GM21515 (cell line): ENCODE measurements at regions not wholly inside any gene's neighbourhood (a gene's known extent, or its start where the extent isn't known, plus 50 kb on each side); places are given as distances from the start of the nearest gene placed in this dataset.

Experiments used
- ATAC-seq: cut with Tn5 transposase; IDR thresholded peaks from one replicate; pipeline ENCODE4 v1.9.1; 2021; ENCODE audit not compliant: unreplicated experiment

DNA sequence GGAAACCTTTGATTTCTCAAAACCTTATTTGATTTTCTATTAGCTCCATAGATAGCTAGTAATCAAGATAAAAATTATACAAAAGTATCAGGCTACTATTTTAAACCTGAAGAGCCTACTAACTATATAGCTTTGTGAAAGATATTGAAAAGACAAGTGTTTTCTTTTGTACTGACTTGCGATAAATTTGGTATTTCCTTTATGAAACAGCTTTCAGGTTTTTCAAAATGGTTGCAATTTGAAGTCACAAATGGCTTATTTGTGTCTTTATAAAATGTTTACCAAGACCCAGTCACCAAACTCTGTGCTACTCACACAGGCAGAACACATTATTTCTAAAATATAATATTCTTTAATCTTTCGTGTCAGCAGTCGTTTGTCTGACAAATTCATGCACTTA, 167.5 kb upstream of the ALCAM start:
- ATAC-seq, result no peak

DNA sequence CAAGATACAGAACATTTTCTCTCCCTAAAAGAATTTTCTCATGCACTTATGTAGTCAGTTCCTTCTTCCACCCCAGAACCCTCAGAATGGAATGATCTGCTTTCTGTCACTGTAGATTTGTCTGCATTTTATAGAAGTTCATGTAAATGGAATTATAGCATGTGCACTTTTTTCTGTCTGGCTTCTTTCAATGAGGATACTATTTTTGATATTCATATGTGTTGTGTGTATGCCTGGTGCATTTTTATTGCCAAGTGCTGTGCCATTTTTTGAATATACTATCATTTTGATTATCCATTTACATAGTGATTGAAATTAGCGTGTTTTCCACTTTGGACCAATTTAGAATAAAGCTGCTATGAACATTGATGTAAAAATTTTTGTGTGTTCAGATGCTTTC, 156.6 kb upstream of the ALCAM start:
- no peak for ATAC-seq

DNA sequence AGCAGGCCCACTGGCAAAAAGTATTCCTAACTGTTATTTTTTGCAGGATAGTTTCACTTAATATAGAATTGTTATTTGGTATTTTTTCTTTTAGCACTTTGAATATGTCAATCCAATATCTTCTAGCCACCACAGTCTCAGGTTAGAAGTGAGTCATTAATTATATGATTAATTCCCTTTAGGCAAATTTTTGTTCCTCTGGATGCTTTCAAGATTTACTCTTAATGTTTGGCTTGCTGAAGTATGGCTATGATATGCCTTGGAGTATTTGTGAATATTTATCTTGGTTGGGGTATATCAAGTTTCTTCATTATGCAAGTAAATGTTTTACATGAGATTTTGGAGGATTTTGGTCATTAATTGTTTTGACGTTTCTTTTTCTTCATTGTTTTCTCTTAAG, 152.1 kb upstream of the ALCAM start:
- no peak for ATAC-seq

DNA sequence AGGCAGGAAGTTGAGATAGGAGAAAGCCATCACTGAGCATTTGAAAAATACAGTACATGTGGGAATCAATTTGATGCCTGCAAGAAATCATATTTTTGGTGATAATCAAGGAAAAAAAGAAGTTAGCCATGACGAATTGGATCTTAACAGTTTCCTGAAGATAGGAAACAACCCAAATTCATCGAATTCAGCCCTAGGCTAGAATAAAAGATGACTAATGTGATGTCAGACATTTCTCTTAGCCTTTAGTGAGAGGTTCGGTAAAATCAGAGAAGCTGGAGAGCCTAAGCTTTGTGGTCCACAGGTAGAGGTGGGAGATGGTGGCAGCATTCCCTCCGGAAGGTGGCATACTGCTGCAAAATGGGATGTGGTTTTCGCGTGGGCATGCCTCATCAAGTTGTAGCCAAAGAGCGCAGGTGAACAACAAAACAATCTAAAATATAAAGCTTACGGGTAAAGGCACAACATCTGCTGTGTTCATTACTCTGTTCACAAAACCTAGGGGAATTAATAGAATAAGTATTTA, 144.1 kb upstream of the ALCAM start:
- ATAC-seq, result no peak

DNA sequence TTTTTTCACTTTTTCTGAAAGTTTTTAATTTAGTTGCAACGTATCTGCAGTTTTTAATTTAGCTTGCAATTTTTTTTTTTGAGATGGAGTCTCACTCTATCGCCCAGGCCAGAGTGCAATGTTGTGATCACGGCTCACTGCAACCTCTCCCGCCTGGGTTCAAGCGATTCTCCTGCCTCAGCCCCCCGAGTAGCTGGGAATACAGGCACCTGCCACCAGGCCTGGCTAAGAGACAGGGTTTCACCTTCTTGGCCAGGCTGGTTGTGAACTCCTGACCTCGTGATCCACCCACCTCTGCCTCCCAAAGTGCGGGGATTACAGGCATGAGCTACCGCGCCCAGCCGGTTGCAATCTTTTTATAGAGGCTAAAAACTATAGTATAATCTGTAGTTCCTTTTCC, 142.9 kb upstream of the ALCAM start:
- no peak for ATAC-seq

DNA sequence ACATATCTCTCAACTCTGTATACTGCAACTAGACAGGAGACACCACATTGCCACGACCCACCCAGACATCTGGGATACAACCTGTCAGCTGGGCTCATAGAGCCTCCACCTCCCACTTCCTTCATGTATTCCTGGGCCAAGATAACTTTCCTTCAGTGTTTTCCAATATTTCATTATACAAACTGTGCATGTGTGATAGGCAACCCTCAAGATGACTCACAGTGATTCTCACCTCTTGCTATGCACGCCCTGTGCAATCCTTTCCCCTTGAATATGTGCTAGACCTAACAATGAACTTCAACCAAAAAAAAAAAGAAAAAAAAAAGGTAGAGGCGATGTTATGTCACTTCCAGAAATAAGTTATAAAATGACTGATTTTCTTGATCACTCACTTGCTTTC, 138.0 kb upstream of the ALCAM start:
- ATAC-seq, result no peak

DNA sequence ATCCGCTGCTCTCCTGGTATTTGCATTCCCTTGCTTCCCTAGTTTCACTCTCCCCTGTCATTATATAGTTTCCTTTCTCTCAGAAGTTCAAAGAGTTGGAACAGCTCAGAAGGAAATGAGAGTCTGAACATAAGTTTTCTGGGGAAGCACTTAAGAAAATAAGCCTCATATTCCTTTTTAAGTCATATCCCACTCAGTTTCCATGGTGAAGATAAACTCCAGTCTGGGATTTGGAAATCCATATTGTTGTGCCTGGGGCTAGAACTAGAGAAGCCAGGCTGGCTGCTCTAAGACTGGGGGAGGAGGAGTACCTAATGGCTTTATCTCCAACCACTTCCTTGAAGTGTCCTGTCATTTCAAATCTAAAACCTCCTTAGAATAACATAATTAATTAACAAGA, 134.2 kb upstream of the ALCAM start:
- ATAC-seq, result no peak

DNA sequence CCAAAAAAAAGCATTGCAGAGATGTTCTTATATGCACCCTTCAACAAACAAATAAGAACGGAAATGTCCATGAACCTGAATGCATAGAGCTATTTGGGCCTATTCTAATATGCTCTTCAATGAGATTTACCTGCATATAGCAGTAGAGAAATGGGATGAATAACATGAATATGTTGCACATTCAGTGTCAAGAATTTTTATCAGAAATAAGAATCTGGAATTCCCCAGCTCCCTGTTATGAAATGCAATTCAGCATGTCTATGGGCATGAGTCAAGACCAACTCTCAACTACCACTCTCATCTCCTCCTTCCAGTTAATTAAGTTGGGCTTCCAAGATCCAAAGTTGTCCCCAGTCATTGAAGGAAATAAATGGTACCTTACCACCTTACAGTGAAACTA, 133.7 kb upstream of the ALCAM start:
- no peak for ATAC-seq

DNA sequence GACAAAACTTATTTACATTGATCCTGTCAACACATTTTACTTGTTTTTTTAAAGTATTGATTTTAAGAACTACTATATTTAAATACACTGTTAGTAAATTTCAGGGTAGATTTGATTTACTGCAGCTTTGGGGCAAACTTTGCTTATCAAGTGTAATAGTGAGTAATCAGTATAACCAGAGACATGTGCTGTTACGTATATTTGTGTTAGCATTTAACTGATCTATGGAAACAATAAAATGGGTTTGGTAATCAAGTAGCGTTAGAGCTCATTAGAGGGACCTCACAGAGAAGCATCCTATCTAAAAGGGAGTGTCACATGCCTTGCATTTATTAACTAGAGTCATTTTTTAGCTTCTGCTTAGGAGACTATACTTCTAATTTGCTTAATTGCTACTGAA, 131.5 kb upstream of the ALCAM start:
- ATAC-seq, result no peak

DNA sequence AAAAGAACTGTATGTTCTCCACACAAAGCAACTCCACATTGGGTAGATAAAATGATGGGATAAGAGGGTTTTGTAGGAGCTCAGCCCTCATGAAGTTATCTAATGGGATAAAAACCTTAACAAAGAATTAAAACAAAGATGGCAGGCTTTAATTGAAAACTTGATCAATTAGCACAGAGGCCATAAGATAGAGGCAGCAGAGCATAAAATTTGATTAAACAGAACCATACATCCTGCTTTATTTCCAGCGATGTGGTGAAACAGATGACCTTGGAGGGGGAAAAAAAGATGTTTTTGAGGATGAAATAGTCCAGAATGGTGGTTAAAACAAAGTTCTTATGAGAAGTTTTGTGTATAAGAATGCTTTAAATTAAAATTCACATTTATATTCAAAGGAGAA, 130.9 kb upstream of the ALCAM start:
- no peak for ATAC-seq

DNA sequence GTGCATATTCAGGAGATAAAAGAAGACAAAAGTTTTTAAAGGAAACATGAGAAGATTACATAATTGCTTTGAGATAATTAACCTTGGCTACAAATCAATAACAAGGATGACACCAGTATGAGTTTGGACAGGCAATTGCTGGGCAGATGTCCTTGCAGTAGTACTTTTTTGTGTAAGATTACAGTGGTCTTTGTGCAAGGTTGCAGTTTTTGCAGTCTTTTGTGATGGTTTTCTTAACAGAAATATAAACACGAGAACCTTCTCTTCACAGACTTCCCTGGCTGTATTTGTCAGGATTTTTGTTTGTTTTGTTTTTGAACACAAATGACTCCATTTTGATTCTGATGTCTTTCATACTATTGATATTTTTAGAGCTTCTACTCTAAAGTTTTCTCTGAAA, 128.3 kb upstream of the ALCAM start:
- ATAC-seq, result no peak

DNA sequence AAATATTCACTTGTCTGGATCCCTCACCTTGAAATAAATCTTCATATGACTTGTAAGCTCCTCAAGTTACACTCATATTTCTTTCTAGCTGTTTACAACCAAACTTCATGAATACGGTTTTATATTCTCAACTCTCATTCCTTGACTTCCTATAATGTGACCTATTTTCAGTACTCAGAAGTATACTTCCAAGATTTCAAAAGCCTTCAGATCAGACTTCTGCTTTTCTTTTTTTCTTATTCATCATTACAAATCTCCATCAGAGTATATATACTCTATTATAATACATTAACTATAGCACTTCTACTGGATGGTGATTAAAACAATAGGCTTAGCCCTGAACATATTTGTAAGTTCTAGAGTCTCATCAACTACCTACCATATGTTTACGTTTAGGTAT, 123.6 kb upstream of the ALCAM start:
- ATAC-seq, result no peak

DNA sequence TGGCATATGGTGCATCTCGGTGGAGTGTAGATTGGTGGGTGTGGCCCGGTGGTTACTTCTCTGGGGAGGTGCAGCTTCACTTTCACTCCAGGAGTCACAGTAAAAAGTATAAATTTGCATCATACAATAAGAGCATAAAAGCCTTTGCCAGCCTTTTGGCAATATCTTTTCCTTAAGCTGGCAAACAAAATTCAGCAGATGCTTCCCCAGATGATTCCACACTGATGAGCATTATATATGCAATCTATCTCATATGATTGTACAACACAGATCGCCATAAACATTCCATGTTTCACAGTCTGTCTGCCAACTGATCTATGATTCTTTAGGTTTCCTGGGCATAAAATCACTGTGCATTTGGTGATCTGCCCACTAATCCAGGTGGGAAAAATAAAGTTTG, 120.2 kb upstream of the ALCAM start:
- no peak for ATAC-seq

DNA sequence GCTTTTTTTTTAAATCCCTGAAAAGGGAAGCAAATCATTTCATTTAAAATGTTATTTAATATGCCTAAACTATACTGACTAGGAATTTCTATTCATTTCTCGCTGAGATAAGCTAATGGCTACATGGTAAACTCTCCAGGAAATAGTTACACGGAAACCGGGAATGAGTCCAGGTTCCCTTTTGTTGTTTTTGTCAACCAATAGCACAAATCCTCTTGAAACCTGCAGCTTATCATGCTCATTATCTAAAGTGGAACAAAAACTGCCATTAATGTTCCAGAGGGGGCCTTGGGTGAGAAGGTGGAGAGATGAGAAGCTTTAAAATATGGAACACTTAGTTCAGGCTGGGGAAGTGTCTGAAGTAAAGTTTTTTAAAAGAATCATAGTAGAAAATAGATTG, 113.5 kb upstream of the ALCAM start:
- ATAC-seq, result no peak

DNA sequence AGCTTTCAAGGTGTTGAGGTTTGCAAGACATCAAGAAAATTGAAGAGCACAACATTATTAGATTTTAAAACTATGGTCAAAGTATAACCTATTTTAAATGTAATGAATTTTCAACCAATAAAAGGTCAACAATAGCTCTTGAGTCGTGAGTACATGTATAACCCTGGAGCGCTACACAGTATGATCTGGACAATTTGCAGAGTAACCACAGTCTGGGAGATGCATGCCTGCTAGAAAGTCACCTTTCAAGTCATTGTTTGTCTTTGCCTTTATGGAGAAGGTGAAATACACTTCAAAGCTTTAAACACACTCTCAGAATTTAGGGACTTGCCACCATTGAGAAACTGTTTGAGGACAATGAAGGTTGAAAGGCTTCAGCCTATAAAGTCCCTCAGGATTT, 112.6 kb upstream of the ALCAM start:
- ATAC-seq, result no peak

DNA sequence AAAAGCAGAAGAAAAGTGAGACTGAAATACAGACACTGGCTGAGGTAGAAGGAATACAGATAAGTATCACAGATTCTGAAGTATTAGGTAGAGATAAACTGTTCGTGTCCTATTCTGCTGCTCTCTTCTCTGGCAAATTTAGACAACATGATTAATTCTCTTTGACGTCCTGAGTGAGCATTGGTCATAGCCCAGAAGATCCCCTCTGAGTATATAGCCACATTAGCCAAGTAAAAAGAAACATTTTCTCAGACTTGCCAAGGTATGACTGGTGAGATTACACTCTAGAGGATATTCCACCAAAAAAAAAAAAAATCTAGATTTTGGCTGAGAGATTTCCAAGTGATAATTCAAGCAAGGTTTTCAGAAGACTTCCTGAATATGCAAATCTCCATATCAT, 111.4 kb upstream of the ALCAM start:
- ATAC-seq, result no peak

DNA sequence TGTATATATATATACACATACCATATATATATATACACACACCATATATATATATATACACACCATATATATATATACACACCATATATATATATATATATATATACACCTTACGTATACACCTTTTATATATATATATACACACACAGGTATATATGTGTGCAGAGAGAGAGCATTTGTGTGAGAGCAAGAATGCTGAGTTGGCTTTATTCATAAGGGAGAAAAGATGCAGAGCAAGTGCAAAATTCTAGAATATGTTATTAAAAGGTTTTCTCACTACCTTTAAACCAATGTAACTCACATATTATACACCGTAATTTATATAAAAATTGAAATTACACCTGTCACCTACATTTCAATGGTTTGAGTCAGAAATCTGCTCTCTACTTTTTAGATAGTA, 107.2 kb upstream of the ALCAM start:
- no peak for ATAC-seq

DNA sequence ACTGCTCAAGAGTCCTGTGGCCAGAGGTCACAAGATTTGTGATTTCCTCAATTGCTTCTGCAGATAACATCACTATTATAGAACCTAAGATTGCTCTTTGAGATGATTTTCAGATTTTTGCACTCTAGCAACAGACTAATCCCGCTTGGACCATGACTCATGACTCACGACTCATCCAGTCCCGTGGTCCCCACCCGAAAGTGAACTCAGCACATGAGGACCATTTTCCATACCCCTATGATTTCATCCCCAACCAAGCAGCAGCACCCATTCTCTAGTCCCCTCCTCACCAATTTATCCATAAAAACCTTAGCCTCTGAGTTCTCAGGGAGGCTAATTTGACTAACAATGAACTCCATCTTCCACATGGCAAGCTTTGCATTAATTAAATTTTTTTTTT, 106.3 kb upstream of the ALCAM start:
- ATAC-seq, result no peak

DNA sequence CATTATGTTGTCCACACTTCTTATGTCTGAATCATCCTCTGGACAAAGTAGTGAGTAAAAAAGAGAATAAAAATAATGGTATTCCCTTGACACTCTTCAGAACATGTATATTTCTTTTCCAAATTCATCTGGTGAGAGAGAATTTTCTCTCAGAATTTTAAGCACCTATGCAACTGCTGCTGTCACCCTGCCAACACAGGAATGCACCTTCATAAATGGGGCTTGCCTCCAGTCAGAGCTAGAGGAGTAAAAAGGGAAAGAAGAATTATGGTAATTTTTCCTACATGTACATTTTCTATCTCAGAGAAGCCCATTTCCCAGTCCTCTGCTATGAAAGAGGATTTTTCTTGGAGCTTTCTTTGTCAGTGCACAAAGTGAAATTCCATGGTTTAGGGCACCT, 92.2 kb upstream of the ALCAM start:
- ATAC-seq, result no peak

DNA sequence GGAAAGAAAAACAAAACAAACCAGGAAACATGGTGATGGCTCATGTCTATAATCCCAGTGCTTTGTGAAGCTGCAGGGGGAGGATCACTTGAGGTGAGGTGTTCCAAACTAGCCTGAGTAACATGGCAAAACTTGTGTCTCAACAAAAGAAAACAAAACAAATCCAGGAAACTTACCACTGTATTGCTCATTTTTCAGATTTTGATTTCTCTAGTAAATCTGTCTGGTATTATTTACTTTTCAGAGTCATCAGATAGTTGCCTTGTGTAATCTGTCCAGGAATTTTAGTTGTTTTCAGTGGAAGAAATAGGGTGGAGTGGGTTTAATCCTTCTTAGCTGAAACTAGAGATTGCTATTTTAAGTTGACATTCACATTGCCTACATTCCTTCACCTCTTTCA, 91.8 kb upstream of the ALCAM start:
- no peak for ATAC-seq

DNA sequence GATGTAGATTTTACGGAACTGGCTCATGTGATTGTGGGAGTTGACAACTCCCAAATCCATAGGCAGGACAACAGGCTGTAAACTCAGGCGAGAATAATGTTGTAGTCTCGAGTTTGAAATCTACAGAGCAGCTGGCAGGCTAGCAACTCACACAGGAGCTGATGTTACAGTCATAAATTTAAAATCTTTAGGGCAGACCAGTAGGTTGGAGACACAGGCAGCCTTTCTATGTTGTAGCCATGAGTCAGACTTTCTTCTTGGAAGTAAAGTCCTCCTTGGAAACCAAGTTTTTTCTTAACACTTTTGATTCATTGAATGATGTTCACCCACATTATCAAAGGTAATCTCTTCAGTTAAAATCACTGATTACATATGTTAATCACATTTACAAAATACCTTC, 89.1 kb upstream of the ALCAM start:
- no peak for ATAC-seq

DNA sequence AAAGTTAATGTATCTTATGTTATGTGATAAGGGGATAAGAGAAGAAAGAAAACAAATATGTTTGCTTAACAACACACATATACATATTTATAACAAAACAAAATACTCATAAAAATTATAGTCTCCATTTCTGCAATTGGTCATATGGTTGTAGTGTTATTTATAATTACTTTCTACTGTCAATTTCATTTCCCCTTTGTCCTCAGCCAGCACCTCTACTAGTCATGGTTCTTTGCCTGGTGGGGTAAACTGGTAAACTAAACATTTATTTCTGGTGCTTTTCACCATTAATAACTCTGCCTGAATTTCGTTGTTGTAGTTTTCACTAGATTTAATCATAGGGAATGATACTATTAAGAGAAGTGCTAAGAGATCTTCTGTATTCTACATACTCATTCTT, 88.0 kb upstream of the ALCAM start:
- no peak for ATAC-seq

DNA sequence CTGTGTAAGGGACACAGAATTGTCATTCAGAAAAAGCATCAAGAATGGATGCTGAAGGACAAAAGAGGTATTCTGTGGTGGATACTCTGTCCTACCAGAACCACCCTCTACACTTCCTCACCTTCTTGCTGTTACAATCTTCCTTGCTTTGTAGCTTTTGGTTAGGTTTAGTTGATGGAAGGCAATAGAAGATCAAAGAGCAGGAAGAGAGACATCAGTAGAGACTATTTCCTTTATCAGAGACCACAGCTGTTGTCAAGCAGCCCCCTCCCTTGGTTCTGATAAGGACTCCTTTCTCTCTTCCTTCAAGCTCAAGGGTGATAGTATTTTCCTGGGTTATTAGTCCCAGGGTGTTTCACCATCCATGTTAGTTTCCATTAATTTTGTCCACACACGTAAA, 84.7 kb upstream of the ALCAM start:
- no peak for ATAC-seq

DNA sequence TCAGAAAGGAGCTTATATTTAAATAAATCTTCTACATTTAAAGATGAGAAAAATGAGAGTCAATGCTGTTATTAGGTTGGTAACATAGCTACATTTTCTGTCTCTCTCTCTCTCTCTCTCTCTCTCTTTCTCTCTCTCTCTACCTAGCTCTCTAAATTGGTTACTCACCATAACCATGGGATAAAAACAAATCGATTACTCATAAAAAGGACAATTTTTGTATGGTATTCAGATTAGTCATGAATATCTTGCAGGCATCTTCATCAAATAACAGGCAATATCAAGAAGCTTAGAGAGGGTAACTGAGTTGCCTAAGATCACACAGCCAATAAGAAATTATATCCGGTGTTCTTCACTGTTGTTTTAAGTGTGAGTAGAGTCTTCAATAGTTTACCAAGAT, 81.8 kb upstream of the ALCAM start:
- no peak for ATAC-seq
